A673 (cell line): ENCODE measurements at regions not wholly inside any gene's neighbourhood (a gene's known extent, or its start where the extent isn't known, plus 50 kb on each side); places are given as distances from the start of the nearest gene placed in this dataset.
"Not testable (repeated sequence)": the region's sequence is repeated elsewhere in the genome, so short reads cannot be mapped to it uniquely, and the experiment has no call there.

Source experiments
- BruUV-seq: library from RNA; stranded (reverse); fragments of 400-500 nt; replicated peaks from 2 replicates; lab custom pipeline; 2021; lab: Mats Ljungman, UMichigan
- CTCF ChIA-PET: fragments of 300-600 bp; sonication (Branson Sonifier 250); formaldehyde crosslinking; loops from one replicate; lab custom pipeline; 2022; ENCODE audit warnings: antibody characterized with exemption; lab: Charles Lee
- POLR2A ChIA-PET: fragments of 300-600 bp; sonication (Branson Sonifier 250); formaldehyde crosslinking; loops from one replicate; lab custom pipeline; 2022; ENCODE audit warnings: antibody characterized with exemption; ENCODE audit not compliant: low non-redundant PET; lab: Charles Lee
- DNase-seq: peaks from one replicate; pipeline ENCODE4 v3.0.0-alpha.2; 2015; ENCODE audit warnings: low spot score
- H3K27ac ChIP-seq: fragments of 200-600 bp; sonication (generic); 2 replicates; pipeline ENCODE4 v1.5.1; 2016; ENCODE audit warnings: mixed run types, low read depth, mild to moderate bottlenecking, mixed read lengths, antibody characterized with exemption, low read length; ENCODE audit not compliant: poor library complexity, severe bottlenecking
- H3K27me3 ChIP-seq: fragments of 200-600 bp; sonication (generic); replicated peaks from 2 replicates; pipeline ENCODE4 v1.6.1; 2017; ENCODE audit warnings: mixed run types, low read depth, mild to moderate bottlenecking, mixed read lengths, antibody characterized with exemption, low read length; ENCODE audit not compliant: insufficient read depth, poor library complexity
- H3K36me3 ChIP-seq: fragments of 200-600 bp; sonication (generic); 2 replicates; pipeline ENCODE4 v1.6.1; 2016; ENCODE audit warnings: mixed run types, mild to moderate bottlenecking, mixed read lengths, antibody characterized with exemption, low read length; ENCODE audit not compliant: insufficient read depth, poor library complexity, severe bottlenecking
- H3K4me1 ChIP-seq: fragments of 200-600 bp; sonication (generic); 2 replicates; pipeline ENCODE4 v1.6.1; 2017; ENCODE audit warnings: mixed run types, mild to moderate bottlenecking, mixed read lengths, antibody characterized with exemption, low read length; ENCODE audit not compliant: insufficient read depth, poor library complexity, severe bottlenecking
- H3K4me3 ChIP-seq: fragments of 200-600 bp; sonication (generic); 2 replicates; pipeline ENCODE4 v1.5.1; 2016; ENCODE audit warnings: low read depth, mixed run types, mild to moderate bottlenecking, mixed read lengths, low read length; ENCODE audit not compliant: poor library complexity, severe bottlenecking
- H3K9me3 ChIP-seq: fragments of 200-600 bp; sonication (generic); 2 replicates; pipeline ENCODE4 v1.6.1; 2016; ENCODE audit warnings: mixed run types, low read depth, mild to moderate bottlenecking, mixed read lengths, antibody characterized with exemption, low read length; ENCODE audit not compliant: poor library complexity, severe bottlenecking
- CTCF ChIP-seq: fragments of 300-800, 200-600 bp; sonication (generic); conservative IDR thresholded peaks from 2 replicates; pipeline ENCODE4 v1.5.1; 2017; ENCODE audit warnings: low read depth, mild to moderate bottlenecking, antibody characterized with exemption, low read length, moderate library complexity, mixed read lengths
- EZH2 ChIP-seq: fragments of 200-600 bp; sonication (generic); IDR thresholded peaks from 2 replicates; pipeline ENCODE4 v1.6.1; 2017; ENCODE audit warnings: borderline replicate concordance, low read depth, mild to moderate bottlenecking, mixed read lengths, antibody characterized with exemption, low read length; ENCODE audit not compliant: poor library complexity, severe bottlenecking
- intact Hi-C: fragments of 100-400 bp; cut with micrococcal nuclease; formaldehyde crosslinking; loops from one replicate; pipeline ENCODE4 v1.10.0; 2022; ENCODE audit not compliant: unreplicated experiment

- ChIA-PET CTCF (no interaction called here), POLR2A (no interaction called here)
- Histone ChIP-seq H3K9me3 (no peaks in the 10 kb centered on the region), H3K4me3 (no peak overlapping the region), H3K4me1 (no peaks in the 10 kb centered on the region), H3K27me3 (no peaks in the 10 kb centered on the region), H3K36me3 (no peaks in the 10 kb centered on the region), H3K27ac (no peak overlapping the region)
- BruUV-seq = no TSS peak
- DNase-seq = no peak
- intact Hi-C loops = no loop called here
- TF ChIP-seq EZH2 (no peak), CTCF (no peak)
These were observed 118.7 kb upstream of the NEK6 start for GRCh38 chr9:124139001-124139400.

DNA sequence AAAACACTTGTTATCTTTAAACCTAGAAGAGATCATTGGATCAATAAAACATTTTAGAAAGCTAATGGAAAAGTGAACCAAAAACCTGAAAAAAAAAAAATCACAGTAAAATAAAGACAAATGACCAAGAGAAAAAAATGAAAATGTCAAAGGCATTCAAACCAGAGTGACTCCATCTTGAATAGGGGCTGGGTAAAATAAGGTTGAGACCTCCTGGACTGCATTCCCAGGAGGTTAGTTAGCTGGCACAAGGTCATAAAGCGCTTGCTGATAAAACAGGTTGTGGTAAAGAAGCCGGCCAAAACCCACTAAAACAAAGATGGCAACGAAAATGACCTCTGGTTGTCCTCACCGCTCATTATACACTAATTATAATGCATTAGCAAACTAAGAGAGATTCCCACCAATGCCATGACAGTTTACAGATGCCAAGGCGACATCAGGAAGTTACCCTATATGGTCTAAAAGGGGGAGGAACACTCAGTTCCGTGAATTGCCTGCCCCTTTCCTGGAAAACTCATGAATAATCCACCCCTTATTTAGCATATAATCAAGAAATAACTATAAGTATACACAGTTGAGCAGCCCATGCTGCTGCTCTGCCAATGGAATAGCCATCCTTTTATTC lies 116.7 kb upstream of the NEK6 start:
- TF ChIP-seq EZH2 (no peak), CTCF (no peak)
- Histone ChIP-seq H3K4me3 (no peak overlapping the region), H3K36me3 (no peaks in the 10 kb centered on the region), H3K27me3 (no peaks in the 10 kb centered on the region), H3K9me3 (no peaks in the 10 kb centered on the region), H3K27ac (no peak overlapping the region), H3K4me1 (no peaks in the 10 kb centered on the region)
- intact Hi-C loops = no loop called here
- CTCF ChIA-PET = no interaction called here
- POLR2A ChIA-PET = no interaction called here
- BruUV-seq = no TSS peak
- no peak for DNase-seq

DNA sequence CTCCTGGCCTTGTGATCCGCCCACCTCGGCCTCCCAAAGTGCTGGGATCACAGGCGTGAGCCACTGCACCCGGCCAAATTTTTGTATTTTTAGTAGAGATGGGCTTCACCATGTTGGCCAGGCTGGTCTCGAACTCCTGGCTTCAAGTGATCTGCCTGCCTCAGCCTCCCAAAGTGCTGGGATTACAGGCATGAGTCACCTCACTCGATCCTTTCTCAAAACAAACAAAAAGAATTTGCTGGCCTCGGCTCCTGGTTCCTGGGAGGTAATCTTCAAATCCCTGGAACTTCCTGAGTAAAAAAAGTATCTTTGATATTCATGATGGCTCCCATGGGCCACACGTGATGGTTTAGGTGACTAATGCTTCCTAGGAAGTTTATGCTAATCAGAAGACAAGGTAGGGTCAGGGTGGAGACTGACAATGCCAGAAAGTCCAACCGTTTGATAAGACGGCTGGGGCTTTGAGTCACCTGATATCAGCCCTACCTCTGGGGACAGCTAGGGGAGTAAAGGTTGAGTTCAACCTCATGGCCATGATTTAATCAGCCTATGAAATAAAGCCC lies 113.1 kb upstream of the NEK6 start:
- intact Hi-C loops, H3K36me3 ChIP-seq, DNase-seq, BruUV-seq, H3K27me3 ChIP-seq, POLR2A ChIA-PET, H3K9me3 ChIP-seq, H3K27ac ChIP-seq, CTCF ChIA-PET, H3K4me1 ChIP-seq, H3K4me3 ChIP-seq: not testable (repeated sequence)

- no peaks in the 10 kb centered on the region for H3K36me3 ChIP-seq
- no TSS peak for BruUV-seq
- no peak for DNase-seq
- no peaks in the 10 kb centered on the region for H3K4me1 ChIP-seq
- POLR2A ChIA-PET = no interaction called here
- no peaks in the 10 kb centered on the region for H3K9me3 ChIP-seq
- H3K27ac ChIP-seq = no peak overlapping the region
- H3K4me3 ChIP-seq = no peak overlapping the region
- CTCF ChIA-PET = interaction anchor here (0.7 kb wide), 1 partner anchor 51 kb away, joined by 4 read pairs; no protein-coding TSS in a partner anchor
- intact Hi-C loops = no loop called here
- TF ChIP-seq CTCF (no peak), EZH2 (no peak)
- peaks cover 5% of the 10 kb centered on the region for H3K27me3 ChIP-seq
These were observed 111.7 kb upstream of the NEK6 start for GRCh38 chr9:124146031-124146561.
